ENCODE measurements at regions not wholly inside any gene's neighbourhood (a gene's known extent, or its start where the extent isn't known, plus 50 kb on each side); places are given as distances from the start of the nearest gene placed in this dataset.
"Not testable (repeated sequence)": the region's sequence is repeated elsewhere in the genome, so short reads cannot be mapped to it uniquely, and the experiment has no call there.

DNA sequence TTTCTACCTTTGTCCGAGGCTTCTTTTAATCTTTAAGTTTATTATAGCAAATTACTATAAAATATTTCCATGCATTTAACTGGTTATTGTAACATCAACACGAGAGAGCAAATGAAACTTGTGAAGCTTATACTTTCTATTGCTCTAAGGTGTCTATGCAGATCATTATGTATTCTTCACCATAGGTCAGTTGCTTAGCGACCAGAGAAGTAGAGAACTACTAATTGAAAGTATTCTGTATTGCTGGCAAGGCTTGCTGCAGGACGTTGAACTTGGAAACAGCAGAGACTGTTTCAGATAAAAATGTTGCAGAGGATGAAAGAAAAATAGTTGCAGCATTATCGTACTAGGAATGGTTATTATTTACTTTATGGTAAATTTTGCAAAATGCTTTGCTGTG, 933.6 kb upstream of the FOXG1 start:
- not testable (repeated sequence) for H3K27me3 ChIP-seq

DNA sequence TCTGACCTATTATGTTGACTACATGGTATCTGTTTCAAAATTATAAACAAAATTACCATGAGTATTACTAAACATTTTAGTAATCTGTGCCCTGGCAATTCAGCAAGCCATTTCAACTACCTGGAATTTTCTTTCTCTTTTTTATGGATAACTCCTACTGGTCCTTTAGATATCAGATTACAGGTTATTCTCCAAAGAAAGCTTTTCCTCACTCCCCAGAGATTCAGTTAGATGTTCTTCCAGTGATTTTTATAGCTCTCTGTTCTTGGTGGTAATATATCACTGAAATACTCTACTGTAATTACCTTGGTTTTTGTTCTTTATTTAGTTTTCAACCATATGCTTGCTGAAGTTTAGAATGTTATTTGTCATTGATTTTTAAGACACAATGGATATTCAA, 930.2 kb upstream of the FOXG1 start:
- Histone ChIP-seq H3K4me1 (no peaks in the 10 kb centered on the region), H4K20me1 (no peaks in the 10 kb centered on the region), H3K27ac (no peak overlapping the region), H3K4me2 (no peak overlapping the region), H3K9ac (no peak overlapping the region), H3K4me3 (no peak overlapping the region), H3K36me3 (no peaks in the 10 kb centered on the region), H3K9me3 (no peaks in the 10 kb centered on the region), H3K27me3 (no peaks in the 10 kb centered on the region)
- no peak for TF ChIP-seq Cebpa-rat (IDR thresholded peaks at IDR 0.05)

More for the DNA sequence above, 933.6 kb upstream of the FOXG1 start:
- not testable (repeated sequence) for H3K9ac ChIP-seq, H4K20me1 ChIP-seq, H3K27ac ChIP-seq, H3K4me1 ChIP-seq, H3K9me3 ChIP-seq, H3K4me3 ChIP-seq, H3K4me2 ChIP-seq, H3K36me3 ChIP-seq

DNA sequence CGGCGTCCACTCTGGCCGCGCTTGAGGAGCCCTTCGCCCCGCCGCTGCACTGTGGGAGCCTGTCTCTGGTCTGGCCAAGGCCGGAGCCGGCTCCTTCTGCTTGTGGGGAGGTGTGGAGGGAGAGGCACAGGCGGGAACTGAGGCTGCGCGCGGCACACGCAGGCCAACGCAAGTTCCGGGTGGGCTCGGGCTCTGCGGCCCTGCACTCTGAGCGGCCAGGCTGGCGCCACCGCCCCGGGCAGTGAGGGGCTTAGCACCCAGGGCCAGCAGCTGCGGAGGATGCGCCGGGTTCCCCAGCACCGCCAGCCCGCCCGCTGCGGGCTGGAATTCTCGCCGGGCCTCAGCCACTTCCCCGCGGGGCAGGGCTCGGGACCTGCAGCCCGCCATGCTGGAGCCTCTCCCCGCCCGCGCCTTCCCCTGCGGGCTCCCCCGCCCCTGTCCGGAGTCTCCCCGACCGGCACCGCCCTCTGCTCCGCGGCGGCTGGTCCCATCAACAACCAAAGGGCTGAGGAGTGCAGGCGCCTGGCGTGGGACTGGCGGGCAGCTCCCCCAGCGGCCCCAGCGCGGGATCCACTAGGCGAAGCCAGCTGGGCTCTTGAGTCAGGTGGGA, 921.2 kb upstream of the FOXG1 start:
- TF ChIP-seq Cebpa-rat (IDR thresholded peaks at IDR 0.05), result no peak
- Histone ChIP-seq H3K9me3 (peaks cover 8% of the 10 kb centered on the region), H3K4me3 (no peak overlapping the region), H3K9ac (no peak overlapping the region), H3K4me1 (no peaks in the 10 kb centered on the region), H4K20me1 (no peaks in the 10 kb centered on the region), H3K4me2 (no peak overlapping the region), H3K27me3 (no peaks in the 10 kb centered on the region), H3K36me3 (no peaks in the 10 kb centered on the region), H3K27ac (no peak overlapping the region)

DNA sequence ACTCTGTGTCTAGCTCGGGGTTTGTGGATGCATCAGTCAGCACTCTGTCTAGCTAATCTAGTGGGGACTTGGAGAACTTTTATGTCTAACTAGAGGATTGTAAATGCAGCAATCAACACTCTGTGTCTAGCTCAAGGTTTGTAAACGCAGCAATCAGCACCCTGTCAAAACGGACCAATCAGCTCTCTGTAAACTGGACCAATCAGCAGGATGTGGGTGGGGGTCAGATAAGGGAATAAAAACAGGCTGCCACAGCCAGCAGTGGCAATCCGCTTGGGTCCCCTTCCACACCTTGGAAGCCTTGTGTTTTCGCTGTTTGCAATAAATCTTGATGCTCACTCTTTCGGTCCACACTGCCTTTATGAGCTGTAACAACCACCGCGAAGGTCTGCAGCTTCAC, 920.7 kb upstream of the FOXG1 start:
- Histone ChIP-seq H3K27ac (no peak overlapping the region), H3K27me3 (no peaks in the 10 kb centered on the region), H3K9me3 (peaks cover 8% of the 10 kb centered on the region), H3K9ac (no peak overlapping the region), H3K36me3 (no peaks in the 10 kb centered on the region), H4K20me1 (no peaks in the 10 kb centered on the region), H3K4me3 (no peak overlapping the region), H3K4me1 (no peaks in the 10 kb centered on the region), H3K4me2 (no peak overlapping the region)
- TF ChIP-seq Cebpa-rat (IDR thresholded peaks at IDR 0.05), result no peak

DNA sequence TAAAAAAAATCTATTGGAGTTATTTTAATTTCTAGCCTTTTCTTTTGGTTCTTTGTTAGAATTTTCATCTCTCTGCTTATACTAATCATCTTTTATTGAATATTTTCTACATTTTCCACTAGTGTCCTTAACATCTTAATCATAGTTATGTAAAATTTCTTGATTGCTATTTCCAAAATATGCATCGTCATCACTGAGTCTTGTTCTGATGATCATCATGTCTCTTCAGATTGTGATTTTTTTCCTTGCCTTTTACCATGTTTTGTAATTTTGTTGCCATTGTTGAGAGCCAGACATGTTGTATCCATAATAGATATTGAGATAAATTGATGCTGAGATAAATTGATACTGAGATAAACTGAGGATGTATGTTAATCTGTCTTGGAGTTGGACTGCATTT, 919.1 kb upstream of the FOXG1 start:
- H4K20me1 ChIP-seq, H3K27me3 ChIP-seq, H3K27ac ChIP-seq, H3K9ac ChIP-seq, H3K4me3 ChIP-seq, H3K4me1 ChIP-seq, H3K36me3 ChIP-seq, H3K9me3 ChIP-seq, H3K4me2 ChIP-seq: not testable (repeated sequence)

DNA sequence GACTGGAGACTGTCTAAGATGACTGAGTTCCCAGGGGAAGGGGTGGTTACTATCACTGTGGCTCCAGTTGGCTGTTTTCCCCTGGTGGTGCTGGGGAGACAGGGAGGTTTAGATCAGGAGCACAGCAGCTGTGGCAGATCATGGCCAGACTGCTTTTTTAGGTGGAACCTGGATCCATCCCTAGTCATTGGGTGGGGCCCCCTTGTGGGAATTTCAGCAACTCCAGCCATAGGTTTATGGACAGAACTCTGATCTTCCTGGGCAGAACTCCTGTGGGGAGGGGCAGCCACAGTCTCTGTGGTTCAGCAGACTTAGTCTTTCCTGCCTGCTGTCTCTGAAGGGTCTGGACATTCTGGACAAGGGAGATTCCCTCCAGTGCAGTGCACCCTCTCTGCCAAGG, 917.4 kb upstream of the FOXG1 start:
- not testable (repeated sequence) for H3K27me3 ChIP-seq, H4K20me1 ChIP-seq

DNA sequence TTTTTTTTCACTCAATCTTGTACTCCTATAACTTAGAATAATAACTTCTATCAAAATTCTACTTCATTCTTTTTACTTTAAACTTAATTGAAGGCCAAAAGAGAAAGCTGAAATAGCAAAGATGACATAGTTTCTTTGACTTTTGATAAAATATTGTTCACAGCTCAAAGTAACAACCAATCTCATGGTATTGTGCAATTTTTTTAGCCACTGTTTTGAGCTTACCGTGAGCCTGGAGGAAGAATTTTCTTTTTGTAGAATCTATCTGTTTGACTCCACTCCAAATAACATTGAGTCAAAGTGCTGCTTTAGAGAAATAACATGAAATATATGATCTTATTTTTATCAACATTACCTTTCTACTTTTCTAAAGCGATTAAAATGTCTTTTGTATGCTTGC, 903.9 kb upstream of the FOXG1 start:
- Histone ChIP-seq H3K4me1 (no peaks in the 10 kb centered on the region), H3K27me3 (no peaks in the 10 kb centered on the region), H3K27ac (no peak overlapping the region), H3K9me3 (no peaks in the 10 kb centered on the region), H3K36me3 (no peaks in the 10 kb centered on the region), H3K4me2 (no peak overlapping the region), H4K20me1 (no peaks in the 10 kb centered on the region), H3K9ac (no peak overlapping the region), H3K4me3 (no peak overlapping the region)
- no peak for TF ChIP-seq Cebpa-rat (IDR thresholded peaks at IDR 0.05)

More for the DNA sequence above, 917.4 kb upstream of the FOXG1 start:
- not testable (repeated sequence) for H3K9ac ChIP-seq, H3K27ac ChIP-seq, H3K9me3 ChIP-seq, H3K4me3 ChIP-seq, H3K4me1 ChIP-seq, H3K4me2 ChIP-seq, H3K36me3 ChIP-seq

DNA sequence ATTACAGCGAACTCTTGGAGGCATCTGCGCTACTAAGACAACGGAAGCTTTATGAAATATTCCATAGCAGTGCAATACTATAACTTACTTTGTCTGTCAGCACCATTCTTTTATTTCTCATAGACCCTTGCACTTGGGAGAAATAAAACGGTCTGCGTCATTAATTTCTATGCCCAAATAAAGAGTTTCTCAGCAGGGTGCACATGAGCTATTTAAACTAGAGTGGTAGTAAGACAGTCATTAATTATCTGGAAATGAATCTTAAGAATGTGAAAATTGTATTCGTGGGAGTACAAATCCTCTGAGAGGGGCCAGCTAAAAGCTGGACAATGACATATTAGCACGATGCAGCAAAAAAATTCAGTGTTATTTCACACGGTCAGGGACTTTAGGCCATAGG, 903.4 kb upstream of the FOXG1 start:
- no peaks in the 10 kb centered on the region for H3K27me3 ChIP-seq
- no peaks in the 10 kb centered on the region for H3K4me1 ChIP-seq
- TF ChIP-seq Cebpa-rat (IDR thresholded peaks at IDR 0.05), result no peak
- no peak overlapping the region for H3K4me3 ChIP-seq
- no peaks in the 10 kb centered on the region for H3K9me3 ChIP-seq
- no peak overlapping the region for H3K4me2 ChIP-seq
- no peaks in the 10 kb centered on the region for H4K20me1 ChIP-seq
- H3K9ac ChIP-seq, result no peak overlapping the region
- H3K36me3 ChIP-seq, result no peaks in the 10 kb centered on the region
- no peak overlapping the region for H3K27ac ChIP-seq

DNA sequence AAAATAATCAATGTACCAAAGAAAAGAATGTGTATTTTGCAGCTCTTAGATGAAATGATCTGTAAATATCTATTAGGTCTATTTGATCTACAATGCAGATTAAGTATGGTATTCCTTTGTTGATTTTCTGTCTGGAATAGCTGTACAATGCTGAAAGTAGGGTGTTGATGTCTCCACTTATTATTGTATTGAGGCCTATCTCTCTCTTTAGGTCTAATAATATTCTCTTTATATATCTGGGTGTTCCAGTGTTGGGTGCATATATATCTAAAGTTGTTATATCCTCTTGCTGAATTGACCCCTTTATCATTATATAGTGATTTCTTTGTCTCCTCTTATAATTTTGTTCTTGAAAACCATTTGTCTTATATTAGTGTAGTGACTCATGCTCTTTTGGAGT, 885.5 kb upstream of the FOXG1 start:
- TF ChIP-seq Cebpa-rat (IDR thresholded peaks at IDR 0.05), result no peak
- Histone ChIP-seq H3K9ac (no peak overlapping the region), H4K20me1 (no peaks in the 10 kb centered on the region), H3K4me3 (no peak overlapping the region), H3K27me3 (no peaks in the 10 kb centered on the region), H3K4me1 (no peaks in the 10 kb centered on the region), H3K4me2 (no peak overlapping the region), H3K36me3 (no peaks in the 10 kb centered on the region), H3K9me3 (no peaks in the 10 kb centered on the region), H3K27ac (no peak overlapping the region)

DNA sequence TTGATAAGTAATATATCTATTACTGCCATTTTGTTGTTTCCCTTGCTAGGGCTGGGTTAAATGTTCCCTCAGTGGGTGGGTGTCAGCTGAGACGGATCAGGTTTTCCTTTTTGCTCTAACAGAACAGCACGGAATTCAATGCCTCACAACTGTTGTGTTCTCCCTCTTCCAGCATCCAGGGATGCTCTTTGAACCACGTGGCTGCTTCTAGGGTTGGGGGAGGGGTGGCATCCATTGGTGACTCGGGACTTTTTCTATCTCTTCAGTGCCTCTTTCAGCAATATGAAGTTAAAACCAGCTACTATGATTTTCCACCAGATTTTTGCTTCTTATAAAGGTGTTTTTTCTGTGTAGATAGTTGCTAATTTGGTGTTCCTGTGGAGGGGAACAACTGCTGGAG, 884.9 kb upstream of the FOXG1 start:
- H3K4me1 ChIP-seq, result no peaks in the 10 kb centered on the region
- no peaks in the 10 kb centered on the region for H3K27me3 ChIP-seq
- H3K4me3 ChIP-seq, result no peak overlapping the region
- no peaks in the 10 kb centered on the region for H3K36me3 ChIP-seq
- H3K9ac ChIP-seq, result no peak overlapping the region
- TF ChIP-seq Cebpa-rat (IDR thresholded peaks at IDR 0.05), result no peak
- no peak overlapping the region for H3K4me2 ChIP-seq
- H3K27ac ChIP-seq, result no peak overlapping the region
- H4K20me1 ChIP-seq, result no peaks in the 10 kb centered on the region
- H3K9me3 ChIP-seq, result no peaks in the 10 kb centered on the region

DNA sequence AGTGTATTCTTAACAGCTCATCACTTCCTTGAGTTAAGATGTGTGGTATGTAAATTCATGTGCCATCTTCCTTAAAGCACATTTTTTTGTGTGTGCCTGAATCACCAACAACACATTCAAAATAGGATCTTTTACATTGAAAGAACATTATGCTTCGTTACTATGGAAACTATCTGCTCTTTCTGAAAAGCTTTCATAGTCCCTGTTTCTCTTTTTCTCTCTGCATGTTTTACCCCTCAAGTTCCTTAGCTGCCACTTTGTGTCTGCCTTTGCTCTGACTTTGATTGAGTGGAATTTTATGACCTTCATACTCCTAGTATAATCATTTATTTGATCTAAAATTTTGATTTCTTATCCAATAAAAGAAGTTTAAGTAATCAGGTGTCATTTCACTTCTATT, 880.3 kb upstream of the FOXG1 start:
- no peak overlapping the region for H3K4me3 ChIP-seq
- H3K4me1 ChIP-seq, result no peaks in the 10 kb centered on the region
- TF ChIP-seq Cebpa-rat (IDR thresholded peaks at IDR 0.05), result no peak
- H4K20me1 ChIP-seq, result no peaks in the 10 kb centered on the region
- H3K27me3 ChIP-seq, result no peaks in the 10 kb centered on the region
- no peaks in the 10 kb centered on the region for H3K9me3 ChIP-seq
- no peak overlapping the region for H3K4me2 ChIP-seq
- no peak overlapping the region for H3K27ac ChIP-seq
- H3K36me3 ChIP-seq, result no peaks in the 10 kb centered on the region
- H3K9ac ChIP-seq, result no peak overlapping the region
